Ovary (tissue), 3 donors: ENCODE measurements at regions not wholly inside any gene's neighbourhood (a gene's known extent, or its start where the extent isn't known, plus 50 kb on each side); places are given as distances from the start of the nearest gene placed in this dataset.

Source experiments
- EP300 ChIP-seq: sonication (generic); formaldehyde crosslinking; IDR thresholded peaks from one replicate; pipeline ENCODE4 v1.6.1; 2017; ENCODE audit warnings: antibody characterized with exemption
- POLR2A ChIP-seq: fragments of 450-650 bp; IDR thresholded peaks from one replicate; pipeline ENCODE4 v1.6.1; 2017; ENCODE audit warnings: antibody characterized with exemption, mild to moderate bottlenecking, moderate library complexity
- TF ChIP-seq, protein P1 (sequence below), 3 donors: fragments of 450-650 bp in 2 of 3; fragments of 200-600 bp in 1 of 3; IDR thresholded peaks; one replicate each; pipeline versions ENCODE4 v1.5.1 to v1.8.0; 2016 to 2022; ENCODE audit warnings: antibody characterized with exemption in 3 of 3, mild to moderate bottlenecking in 1 of 3
- donor health status: DM: no; HTN: no; CAD: no.

DNA sequence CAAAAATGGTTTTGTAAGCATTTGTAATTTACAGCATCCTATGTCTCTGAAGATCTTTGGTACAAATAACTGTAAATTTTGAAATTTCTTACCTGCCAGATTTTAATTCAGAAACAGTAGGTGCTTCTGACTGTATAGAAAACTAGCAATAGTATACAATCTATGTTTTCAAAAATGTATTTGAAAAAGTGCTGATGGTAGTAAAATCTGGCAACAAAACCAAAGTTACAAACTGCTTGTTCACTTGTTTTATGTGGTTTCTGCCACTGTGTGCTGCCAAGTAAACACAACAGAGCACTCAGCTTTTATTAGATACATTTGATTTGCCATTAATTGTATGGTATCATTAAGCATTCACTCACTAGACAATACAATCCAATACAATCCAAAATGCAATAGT, 206.1 kb downstream of the CPE start:
- TF ChIP-seq, protein P1, sequence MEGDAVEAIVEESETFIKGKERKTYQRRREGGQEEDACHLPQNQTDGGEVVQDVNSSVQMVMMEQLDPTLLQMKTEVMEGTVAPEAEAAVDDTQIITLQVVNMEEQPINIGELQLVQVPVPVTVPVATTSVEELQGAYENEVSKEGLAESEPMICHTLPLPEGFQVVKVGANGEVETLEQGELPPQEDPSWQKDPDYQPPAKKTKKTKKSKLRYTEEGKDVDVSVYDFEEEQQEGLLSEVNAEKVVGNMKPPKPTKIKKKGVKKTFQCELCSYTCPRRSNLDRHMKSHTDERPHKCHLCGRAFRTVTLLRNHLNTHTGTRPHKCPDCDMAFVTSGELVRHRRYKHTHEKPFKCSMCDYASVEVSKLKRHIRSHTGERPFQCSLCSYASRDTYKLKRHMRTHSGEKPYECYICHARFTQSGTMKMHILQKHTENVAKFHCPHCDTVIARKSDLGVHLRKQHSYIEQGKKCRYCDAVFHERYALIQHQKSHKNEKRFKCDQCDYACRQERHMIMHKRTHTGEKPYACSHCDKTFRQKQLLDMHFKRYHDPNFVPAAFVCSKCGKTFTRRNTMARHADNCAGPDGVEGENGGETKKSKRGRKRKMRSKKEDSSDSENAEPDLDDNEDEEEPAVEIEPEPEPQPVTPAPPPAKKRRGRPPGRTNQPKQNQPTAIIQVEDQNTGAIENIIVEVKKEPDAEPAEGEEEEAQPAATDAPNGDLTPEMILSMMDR (IDR thresholded peaks at IDR 0.05), result no peak
- TF ChIP-seq EP300 (no peak), POLR2A (no peak)
